A549 (cell line): ENCODE measurements at regions not wholly inside any gene's neighbourhood (a gene's known extent, or its start where the extent isn't known, plus 50 kb on each side); places are given as distances from the start of the nearest gene placed in this dataset.

Source experiments
- JUNB ChIP-seq: fragments of >200 bp; sonication (Bioruptor Twin); formaldehyde crosslinking; IDR thresholded peaks from 2 replicates; pipeline ENCODE4 v1.6.1; 2016
- TF ChIP-seq, protein P1 (sequence below): IDR thresholded peaks from 2 replicates; pipeline ENCODE4 v1.6.1; 2012; ENCODE audit warnings: low read depth, borderline replicate concordance
- TF ChIP-seq, protein P2 (sequence below): fragments of >200 bp; sonication (Bioruptor Twin); formaldehyde crosslinking; IDR thresholded peaks from 3 replicates; pipeline ENCODE4 v1.5.1; 2016

DNA sequence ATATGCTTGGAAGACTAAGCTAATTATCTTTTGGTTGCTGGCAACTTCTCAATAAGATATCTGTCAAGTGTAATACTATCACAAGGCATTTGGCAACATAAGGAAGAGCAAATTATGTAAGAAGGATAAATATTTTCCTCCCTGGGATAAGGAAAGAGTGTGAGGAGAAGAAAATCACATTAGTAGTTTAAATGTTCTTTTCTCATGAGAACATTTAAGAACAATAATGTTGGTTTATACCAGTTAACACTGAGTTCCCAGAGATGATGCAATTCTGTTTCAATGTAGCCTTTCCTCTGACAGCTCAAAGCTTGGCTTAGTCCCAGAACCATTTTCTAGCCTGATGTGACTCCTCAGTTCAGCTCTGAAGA is 66.1 kb upstream of the NPHP3 start:
- TF ChIP-seq JUNB = no peak
- TF ChIP-seq, protein P1, sequence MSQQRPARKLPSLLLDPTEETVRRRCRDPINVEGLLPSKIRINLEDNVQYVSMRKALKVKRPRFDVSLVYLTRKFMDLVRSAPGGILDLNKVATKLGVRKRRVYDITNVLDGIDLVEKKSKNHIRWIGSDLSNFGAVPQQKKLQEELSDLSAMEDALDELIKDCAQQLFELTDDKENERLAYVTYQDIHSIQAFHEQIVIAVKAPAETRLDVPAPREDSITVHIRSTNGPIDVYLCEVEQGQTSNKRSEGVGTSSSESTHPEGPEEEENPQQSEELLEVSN = no peak
- TF ChIP-seq, protein P2, sequence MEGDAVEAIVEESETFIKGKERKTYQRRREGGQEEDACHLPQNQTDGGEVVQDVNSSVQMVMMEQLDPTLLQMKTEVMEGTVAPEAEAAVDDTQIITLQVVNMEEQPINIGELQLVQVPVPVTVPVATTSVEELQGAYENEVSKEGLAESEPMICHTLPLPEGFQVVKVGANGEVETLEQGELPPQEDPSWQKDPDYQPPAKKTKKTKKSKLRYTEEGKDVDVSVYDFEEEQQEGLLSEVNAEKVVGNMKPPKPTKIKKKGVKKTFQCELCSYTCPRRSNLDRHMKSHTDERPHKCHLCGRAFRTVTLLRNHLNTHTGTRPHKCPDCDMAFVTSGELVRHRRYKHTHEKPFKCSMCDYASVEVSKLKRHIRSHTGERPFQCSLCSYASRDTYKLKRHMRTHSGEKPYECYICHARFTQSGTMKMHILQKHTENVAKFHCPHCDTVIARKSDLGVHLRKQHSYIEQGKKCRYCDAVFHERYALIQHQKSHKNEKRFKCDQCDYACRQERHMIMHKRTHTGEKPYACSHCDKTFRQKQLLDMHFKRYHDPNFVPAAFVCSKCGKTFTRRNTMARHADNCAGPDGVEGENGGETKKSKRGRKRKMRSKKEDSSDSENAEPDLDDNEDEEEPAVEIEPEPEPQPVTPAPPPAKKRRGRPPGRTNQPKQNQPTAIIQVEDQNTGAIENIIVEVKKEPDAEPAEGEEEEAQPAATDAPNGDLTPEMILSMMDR = no peak
